ENCODE measurements at regions not wholly inside any gene's neighbourhood (a gene's known extent, or its start where the extent isn't known, plus 50 kb on each side); places are given as distances from the start of the nearest gene placed in this dataset.
"Not testable (repeated sequence)": the region's sequence is repeated elsewhere in the genome, so short reads cannot be mapped to it uniquely, and the experiment has no call there.

- Histone ChIP-seq H3K36me3 (ENCODE audit: control insufficient read depth, insufficient read depth, low read length) (no peaks in the 10 kb centered on the region), H3K27me3 (ENCODE audit: control insufficient read depth, insufficient read depth, low read length) (no peaks in the 10 kb centered on the region), H3K27ac (ENCODE audit: low read length) (no peak overlapping the region), H3K9me3 (ENCODE audit: control insufficient read depth, insufficient read depth, low read depth, low read length) (no peaks in the 10 kb centered on the region), H3K4me1 (ENCODE audit: control insufficient read depth, insufficient read depth, low read length) (no peaks in the 10 kb centered on the region), H3K4me3 (ENCODE audit: low read depth in 2 of 2, low read length in 2 of 2) (no peak overlapping the region)
- in situ Hi-C loops (cut with HindIII; ENCODE audit: low pct_unique_long_range_greater_than_20kb, low sequenced_read_pairs), result no loop called here
- POLR2A ChIA-PET, result no interaction called here
- TF ChIP-seq TCF7L2 (IDR thresholded peaks at IDR 0.05; ENCODE audit: low read depth, low read length) (no peak), REST (IDR thresholded peaks at IDR 0.05; ENCODE audit: insufficient read depth in 1 of 2, low read depth in 2 of 2, low read length in 1 of 2) (no peak), POLR2AphosphoS5 (IDR thresholded peaks at IDR 0.05; ENCODE audit: low read depth, low read length) (no peak), CTCF (IDR thresholded peaks at IDR 0.05) (no peak), SIN3A (IDR thresholded peaks at IDR 0.05; ENCODE audit: borderline replicate concordance, insufficient read depth, low read depth, low read length) (no peak)
- CTCF ChIA-PET, result no interaction called here
- intact Hi-C loops (cut with micrococcal nuclease; ENCODE audit: unreplicated experiment), result no loop called here
- BruUV-seq (replicated peaks), result no TSS peak
- ATAC-seq, result no peak
- DNase-seq (ENCODE audit: low read depth, low spot score), result no peak
These were observed 329.2 kb downstream of the SEC16B start for GRCh38 chr1:177640687-177641086.

GRCh38 chr1:177634151-177634550 is 335.7 kb downstream of the SEC16B start:
- in situ Hi-C loops (cut with HindIII; ENCODE audit: low pct_unique_long_range_greater_than_20kb, low sequenced_read_pairs); intact Hi-C loops (cut with micrococcal nuclease; ENCODE audit: unreplicated experiment); H3K4me3 ChIP-seq (ENCODE audit: low read depth in 2 of 2, low read length in 2 of 2); H3K36me3 ChIP-seq (ENCODE audit: control insufficient read depth, insufficient read depth, low read length); H3K9me3 ChIP-seq (ENCODE audit: control insufficient read depth, insufficient read depth, low read depth, low read length); CTCF ChIA-PET; H3K4me1 ChIP-seq (ENCODE audit: control insufficient read depth, insufficient read depth, low read length); H3K27me3 ChIP-seq (ENCODE audit: control insufficient read depth, insufficient read depth, low read length); H3K27ac ChIP-seq (ENCODE audit: low read length); POLR2A ChIA-PET; DNase-seq (ENCODE audit: low read depth, low spot score); ATAC-seq; BruUV-seq (replicated peaks): not testable (repeated sequence)

GRCh38 chr1:177632923-177633615 is 336.8 kb downstream of the SEC16B start:
- DNase-seq (ENCODE audit: low read depth, low spot score) (no peak), ATAC-seq (no peak)
- Histone ChIP-seq H3K27me3 (ENCODE audit: control insufficient read depth, insufficient read depth, low read length) (no peaks in the 10 kb centered on the region; the same call in 1 of the 2 replicates), H3K4me1 (ENCODE audit: control insufficient read depth, insufficient read depth, low read length) (no peaks in the 10 kb centered on the region), H3K4me3 (ENCODE audit: low read depth in 2 of 2, low read length in 2 of 2) (no peak overlapping the region), H3K36me3 (ENCODE audit: control insufficient read depth, insufficient read depth, low read length) (no peaks in the 10 kb centered on the region), H3K27ac (ENCODE audit: low read length) (no peak overlapping the region), H3K9me3 (ENCODE audit: control insufficient read depth, insufficient read depth, low read depth, low read length) (no peaks in the 10 kb centered on the region)
- POLR2A ChIA-PET, result no interaction called here
- no TSS peak for BruUV-seq (replicated peaks)
- no peak for TF ChIP-seq CTCF (IDR thresholded peaks at IDR 0.05)
- TF ChIP-seq POLR2AphosphoS5 (IDR thresholded peaks at IDR 0.05; ENCODE audit: low read depth, low read length), result no peak
- no peak for TF ChIP-seq REST (IDR thresholded peaks at IDR 0.05; ENCODE audit: insufficient read depth in 1 of 2, low read depth in 2 of 2, low read length in 1 of 2)
- in situ Hi-C loops (cut with HindIII; ENCODE audit: low pct_unique_long_range_greater_than_20kb, low sequenced_read_pairs), result no loop called here
- CTCF ChIA-PET, result no interaction called here
- intact Hi-C loops (cut with micrococcal nuclease; ENCODE audit: unreplicated experiment), result no loop called here

Data from Panc1 (cell line).